SK-N-SH treated with all-trans-retinoic acid at 6 μM for 48 hours (cell line): ENCODE measurements at regions not wholly inside any gene's neighbourhood (a gene's known extent, or its start where the extent isn't known, plus 50 kb on each side); places are given as distances from the start of the nearest gene placed in this dataset.

ENCODE experiments used
- ESRRG ChIP-seq: fragments of 250-450 bp; sonication (Bioruptor Pico); IDR thresholded peaks from 2 replicates; pipeline ENCODE4 v1.6.1; 2021; ENCODE audit warnings: mild to moderate bottlenecking
- SNAI2 ChIP-seq: fragments of 250-450 bp; sonication (Bioruptor Pico); IDR thresholded peaks from 2 replicates; pipeline ENCODE4 v1.5.0; 2020; ENCODE audit warnings: mild to moderate bottlenecking, moderate library complexity
- ZFP3 ChIP-seq: fragments of 250-450 bp; sonication (Bioruptor Pico); IDR thresholded peaks from 2 replicates; pipeline ENCODE4 v1.5.0; 2020; ENCODE audit warnings: mild to moderate bottlenecking, moderate library complexity

DNA sequence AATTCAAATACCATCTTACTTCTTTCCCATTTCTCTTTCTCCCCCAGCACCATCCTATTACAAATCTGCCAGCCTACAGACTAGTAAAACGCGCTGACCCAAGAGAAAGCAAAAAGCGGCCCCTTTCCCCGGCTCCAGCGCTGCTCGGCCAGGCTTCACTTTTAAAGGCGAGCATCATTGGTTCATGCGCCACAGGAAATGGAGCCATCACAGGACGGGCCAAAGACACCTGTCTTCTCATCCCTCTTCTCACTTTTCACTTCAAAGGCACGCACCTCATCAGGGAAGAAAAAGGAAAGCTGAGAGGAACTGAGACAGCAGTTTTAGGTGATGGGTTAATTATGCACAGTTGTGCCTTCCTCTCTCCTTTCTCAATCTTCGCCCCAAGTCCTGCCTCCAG lies 664.2 kb upstream of the USP24 start:
- no peak for TF ChIP-seq SNAI2 (CRISPR knock-in tag)
- TF ChIP-seq ZFP3 (CRISPR knock-in tag): no peak
- TF ChIP-seq ESRRG (CRISPR knock-in tag): no peak
